Skin of body (tissue), 1 donor: ENCODE measurements at regions not wholly inside any gene's neighbourhood (a gene's known extent, or its start where the extent isn't known, plus 50 kb on each side); places are given as distances from the start of the nearest gene placed in this dataset.
A peak's percentile ranks its signal among the peaks of the same experiment; 100 is the strongest.

Experiments
- DNase-seq: peaks from one replicate; lab custom pipeline; 2025; lab: John Stamatoyannopoulos, UW

GRCh38 chr6:108751851-108752732 is 96.1 kb upstream of the ARMC2 start:
- no peak for DNase-seq

- no peak for DNase-seq
These were observed 95.3 kb upstream of the ARMC2 start for GRCh38 chr6:108752733-108753590.

DNA sequence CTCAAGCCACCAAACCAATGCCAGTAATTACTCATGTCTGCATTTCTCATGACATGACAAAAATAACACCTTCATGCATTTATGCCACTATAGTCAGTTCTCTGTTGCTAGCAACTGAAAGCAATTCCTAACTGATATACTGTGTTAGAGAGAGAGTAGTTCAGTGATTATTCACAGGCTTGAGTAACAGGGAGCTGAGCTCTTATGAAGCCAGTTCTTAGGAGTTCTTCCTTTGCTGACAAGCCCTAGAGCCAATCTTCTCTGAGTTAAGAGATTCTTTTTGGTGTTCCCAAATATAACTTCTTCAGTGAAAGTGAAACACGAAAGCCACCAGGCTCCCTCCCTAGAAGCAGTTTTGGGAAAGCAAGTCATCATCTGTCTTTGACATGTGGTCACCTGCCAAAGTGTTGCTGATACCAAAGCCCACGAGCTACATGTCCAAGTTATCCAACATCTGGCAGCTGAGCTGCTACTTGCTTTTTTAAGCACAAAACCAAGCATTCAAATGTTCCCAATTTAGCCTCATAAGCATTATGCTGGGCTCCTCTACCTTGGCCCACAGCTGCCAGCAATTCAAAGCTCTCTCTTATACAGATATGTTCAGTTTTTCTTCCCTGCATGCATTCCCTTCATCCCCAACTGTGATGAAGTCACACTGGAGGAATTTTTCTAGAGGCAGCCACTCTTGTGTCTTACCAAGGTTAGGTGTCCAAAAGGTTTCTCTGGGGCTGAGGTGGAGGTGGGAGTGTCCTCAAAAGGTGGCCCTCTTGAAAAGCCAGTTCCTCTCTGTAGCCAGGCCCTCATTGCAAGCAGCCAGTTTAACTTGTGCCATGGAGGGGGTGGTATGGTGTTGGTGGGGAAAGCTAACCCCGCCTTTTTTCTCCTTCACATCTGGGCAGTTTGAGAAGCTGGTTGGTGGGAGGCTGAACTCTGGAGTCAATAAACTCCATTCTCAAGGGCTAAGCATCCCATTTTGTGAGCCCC is 92.7 kb upstream of the ARMC2 start:
- no peak for DNase-seq

GRCh38 chr6:108757357-108757756 is 90.9 kb upstream of the ARMC2 start:
- DNase-seq: no peak

GRCh38 chr6:108758884-108759283 is 89.3 kb upstream of the ARMC2 start:
- DNase-seq: no peak

- no peak for DNase-seq
These were observed 87.8 kb upstream of the ARMC2 start for GRCh38 chr6:108760126-108761050.

DNA sequence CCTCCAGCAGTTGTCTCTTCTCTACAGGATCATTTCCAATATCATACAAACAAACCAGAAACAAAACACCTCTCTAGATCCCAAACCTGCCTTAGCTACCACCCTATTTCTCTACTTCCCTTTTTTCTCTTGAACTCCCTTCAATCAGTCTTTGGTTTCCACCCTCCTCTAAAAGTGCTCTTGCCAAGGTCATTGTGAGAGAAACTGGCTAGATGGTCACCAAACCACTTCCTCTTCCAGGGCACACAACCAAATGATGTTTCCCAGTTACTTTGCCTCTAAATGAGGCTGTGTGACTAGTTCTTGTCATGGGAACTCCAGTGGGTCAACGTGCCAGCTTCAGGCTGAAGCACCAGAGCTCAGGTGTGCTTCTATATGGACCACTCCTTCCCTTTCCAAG is 85.8 kb upstream of the ARMC2 start:
- no peak for DNase-seq

DNA sequence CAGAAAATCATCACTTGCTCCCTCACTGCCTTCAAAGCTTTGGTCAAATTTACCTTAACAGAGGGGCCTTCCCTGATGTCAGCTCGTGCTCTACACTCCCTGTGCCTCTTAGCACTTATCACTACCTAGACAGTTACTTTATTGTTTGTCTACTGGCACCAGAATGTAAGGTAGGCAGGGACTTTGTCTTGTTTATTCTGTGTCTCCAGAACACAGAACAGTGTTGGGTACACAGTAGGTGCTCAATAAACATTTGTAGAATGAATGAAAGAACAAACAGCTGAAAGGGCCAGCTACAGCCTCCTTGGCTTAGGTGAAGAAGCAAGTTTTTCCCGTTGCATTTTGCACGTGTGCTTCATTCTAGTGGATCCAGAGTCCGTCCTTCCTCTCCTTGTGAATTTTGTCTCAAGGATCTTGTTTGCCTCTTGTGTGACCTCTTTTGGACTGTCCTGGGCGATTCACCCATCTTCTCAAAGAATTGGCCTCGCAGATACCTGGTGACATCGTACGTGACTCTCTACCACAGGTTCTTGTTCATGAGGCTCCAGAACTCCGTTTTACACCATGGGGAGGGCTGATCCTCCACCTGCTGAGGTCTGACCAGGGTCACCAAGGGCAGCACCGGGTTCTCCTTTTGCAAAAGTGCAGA is 84.2 kb upstream of the ARMC2 start:
- DNase-seq: no peak

- no peak for DNase-seq
These were observed 83.7 kb upstream of the ARMC2 start for GRCh38 chr6:108764580-108764950.

DNA sequence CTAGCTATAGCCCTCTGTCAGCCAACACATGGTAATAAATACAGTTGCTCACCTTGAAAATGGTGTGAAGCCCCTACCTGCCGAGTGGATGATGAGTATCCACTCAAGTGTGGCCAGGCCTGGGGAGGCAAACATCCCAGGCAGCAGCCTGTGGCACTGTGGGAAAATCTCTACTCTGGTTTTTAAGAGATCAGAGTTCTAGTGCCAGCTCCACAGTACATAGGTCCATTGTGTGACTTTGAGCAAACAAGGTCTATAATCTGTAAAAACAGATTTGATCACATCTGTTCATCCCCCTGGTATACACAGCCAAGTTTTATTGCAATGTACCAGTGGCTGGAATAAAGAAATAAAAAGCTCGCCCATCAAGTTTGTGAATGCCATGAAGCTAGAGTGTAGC is 82.7 kb upstream of the ARMC2 start:
- DNase-seq: no peak

DNA sequence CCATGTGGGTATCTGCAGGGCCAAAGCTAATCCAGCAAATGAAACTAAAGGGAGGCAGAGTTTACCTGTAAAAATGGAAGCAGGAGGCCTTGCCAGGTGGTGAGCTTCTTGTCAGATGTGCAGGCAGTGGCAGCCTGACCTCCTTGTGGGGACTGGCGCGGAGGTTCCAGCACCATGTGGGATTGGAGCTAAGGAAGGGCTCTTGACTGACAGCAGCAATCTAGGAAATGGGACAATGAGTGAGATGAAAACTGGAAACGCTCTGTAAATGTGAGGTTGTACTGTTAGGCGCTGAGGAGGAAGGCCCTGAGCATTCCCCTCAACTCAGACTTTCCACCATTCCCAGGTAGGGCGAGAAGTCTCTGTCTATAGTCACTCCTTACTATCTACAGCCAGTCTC is 81.8 kb upstream of the ARMC2 start:
- DNase-seq: no peak

DNA sequence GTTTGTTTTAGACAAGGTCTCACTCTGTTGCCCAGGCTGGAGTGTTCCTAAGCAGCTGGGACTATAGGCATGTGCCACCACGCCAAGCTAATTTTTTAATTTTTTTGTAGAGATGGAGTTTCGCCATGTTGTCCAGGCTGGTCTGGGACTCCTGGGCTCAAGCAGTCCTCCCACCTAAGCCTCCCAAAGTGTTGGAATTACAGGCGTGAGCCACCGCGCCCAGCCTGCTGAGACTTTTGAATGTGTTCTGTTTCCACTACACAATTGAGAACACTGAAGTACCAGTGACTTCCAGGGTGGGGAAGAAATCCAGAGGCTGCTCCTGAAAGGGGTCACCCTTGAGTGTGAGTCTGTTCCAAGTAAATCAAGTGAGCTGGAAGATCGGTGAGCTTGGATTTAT is 81.3 kb upstream of the ARMC2 start:
- DNase-seq: no peak

- DNase-seq: no peak
These were observed 80.6 kb upstream of the ARMC2 start for GRCh38 chr6:108767418-108768165.

- DNase-seq: no peak
These were observed 80.1 kb upstream of the ARMC2 start for GRCh38 chr6:108768166-108768555.

GRCh38 chr6:108768792-108769524 is 79.3 kb upstream of the ARMC2 start:
- DNase-seq: no peak

- DNase-seq: peak; percentile 5
These were observed 76.8 kb upstream of the ARMC2 start for GRCh38 chr6:108771421-108771820.

DNA sequence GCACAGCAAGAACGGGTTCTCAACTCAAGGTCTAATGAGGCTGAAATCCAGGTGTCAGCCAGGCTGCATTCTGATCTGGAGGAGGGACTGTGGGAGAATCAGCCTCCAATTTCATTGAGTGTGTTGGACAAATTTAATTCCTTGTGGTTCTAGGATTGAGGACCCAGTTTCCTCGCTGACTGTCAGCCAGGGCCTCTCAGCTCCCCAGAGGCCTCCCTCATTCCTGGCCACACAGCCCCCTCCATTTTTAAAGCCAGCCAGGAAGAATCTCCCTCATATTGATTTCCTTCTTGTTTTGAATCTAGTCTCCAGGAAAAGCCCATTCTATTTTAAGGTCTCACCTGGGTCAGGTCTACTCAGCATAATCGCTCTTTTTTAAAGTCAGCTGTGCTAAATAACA is 73.7 kb upstream of the ARMC2 start:
- DNase-seq: no peak

- DNase-seq: no peak
These were observed 70.7 kb upstream of the ARMC2 start for GRCh38 chr6:108777536-108777935.
